Umbilical cord (tissue), 1 donor: ENCODE measurements at regions not wholly inside any gene's neighbourhood (a gene's known extent, or its start where the extent isn't known, plus 50 kb on each side); places are given as distances from the start of the nearest gene placed in this dataset.

ENCODE experiments used
- DNase-seq: peaks from one replicate; pipeline ENCODE4 v3.0.0-alpha.2; 2015; ENCODE audit warnings: low spot score

DNA sequence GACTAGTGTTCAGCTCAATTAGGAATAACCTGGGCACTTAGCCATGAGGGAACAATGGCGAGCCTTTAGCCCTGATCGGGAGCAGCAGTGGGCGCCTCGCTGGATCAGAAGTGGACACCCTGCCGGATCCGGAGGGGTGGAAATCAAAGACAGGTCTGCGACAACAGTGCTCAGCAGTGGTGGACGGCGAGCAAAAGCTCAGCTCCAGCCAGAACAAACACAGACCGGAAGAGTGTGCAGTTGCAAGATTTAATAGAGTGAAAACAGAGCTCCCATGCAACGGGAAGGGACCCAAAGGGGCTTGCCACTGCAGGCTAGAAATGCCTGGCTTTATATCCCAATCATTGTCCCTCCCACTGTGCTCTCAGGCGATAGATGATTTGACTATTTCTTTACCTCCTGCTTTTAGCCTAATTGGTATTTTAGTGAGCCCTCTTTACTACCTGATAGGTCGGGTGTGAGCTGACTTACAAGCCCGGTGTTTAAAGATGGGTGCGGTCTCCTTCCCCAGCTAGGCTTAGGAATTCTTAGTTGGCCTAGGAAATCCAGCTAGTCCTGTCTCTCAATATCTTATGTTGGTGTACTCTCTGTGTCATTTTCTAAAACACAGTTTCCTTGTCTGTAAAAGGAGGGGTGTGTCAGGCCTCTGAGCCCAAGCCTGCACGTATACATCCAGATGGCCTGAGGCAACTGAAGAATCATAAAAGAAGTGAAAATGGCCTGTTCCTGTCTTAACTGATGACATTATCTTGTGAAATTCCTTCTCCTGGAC, 1258.8 kb upstream of the TENM4 start:
- DNase-seq, result peak; percentile 33

DNA sequence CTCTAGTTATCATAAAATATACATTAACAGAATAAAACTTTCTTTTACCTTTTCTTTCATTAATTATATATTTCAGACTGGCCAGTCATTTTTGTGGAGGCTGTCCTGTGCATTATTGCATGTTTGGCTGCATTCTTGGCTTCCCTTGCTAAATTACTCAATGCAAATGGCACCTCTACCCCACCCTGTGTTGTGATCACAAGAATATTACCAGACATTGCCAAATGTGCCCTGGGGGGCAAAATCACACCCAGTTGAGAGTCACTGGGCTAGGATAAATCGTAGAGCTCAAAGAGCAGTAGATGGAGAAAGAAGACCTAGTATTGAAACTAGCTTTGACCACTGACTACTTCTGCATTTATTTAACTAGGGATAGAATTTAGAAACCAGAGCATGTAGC, 1257.8 kb upstream of the TENM4 start:
- no peak for DNase-seq

DNA sequence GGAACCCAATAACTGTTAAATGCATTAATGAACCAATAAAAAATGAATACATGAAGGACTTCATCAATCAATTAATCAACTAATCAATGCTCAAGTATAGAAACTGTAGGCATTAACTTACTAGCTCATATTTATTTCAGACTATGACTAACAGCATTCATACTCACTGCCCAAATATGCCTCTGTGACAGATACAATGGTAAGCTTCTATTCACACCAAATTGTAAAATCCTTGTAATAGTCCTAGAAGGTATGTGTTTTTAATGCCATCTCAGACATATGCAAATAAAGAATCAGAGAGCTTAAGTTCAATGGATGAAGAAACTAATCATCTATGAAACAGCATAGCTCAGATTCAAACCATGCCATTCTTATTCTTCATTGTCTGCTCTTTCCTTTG, 1253.6 kb upstream of the TENM4 start:
- no peak for DNase-seq

DNA sequence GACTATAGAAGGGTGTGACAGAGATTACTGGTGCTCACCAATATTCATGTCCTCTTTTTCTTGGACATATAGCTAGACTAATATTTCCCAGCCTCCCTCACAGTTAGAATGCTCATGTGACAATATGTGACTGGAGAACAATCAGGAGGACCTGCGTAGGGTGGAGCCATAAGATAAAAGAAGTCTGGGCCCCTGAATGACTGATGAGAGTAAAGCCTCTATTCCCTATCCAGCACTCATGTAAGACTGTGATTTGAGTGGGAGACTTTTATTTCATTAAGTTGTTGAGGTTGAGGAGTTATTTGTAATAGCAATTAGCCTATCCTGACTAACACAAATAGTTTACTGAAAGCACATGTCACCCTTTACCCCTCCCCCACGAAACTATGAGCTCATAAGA, 1247.1 kb upstream of the TENM4 start:
- DNase-seq, result no peak

DNA sequence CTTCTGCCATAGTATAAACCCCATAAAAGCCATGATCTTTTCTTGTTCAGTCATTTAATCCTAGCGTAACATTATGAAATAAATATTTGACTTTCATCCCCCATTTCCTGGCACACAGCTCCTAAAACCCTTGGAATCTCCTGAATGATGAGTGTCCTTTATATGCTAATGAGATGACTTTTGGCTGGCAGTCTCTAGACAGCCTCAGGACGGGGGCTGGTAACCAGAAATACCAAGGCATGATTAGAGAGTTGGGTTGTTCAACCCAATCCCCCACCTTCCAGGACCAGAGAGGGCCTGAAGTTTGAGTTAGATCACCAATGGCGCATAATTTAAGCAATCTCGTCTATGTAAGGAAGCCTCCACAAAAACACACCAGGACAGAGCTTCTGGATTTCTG, 1246.1 kb upstream of the TENM4 start:
- no peak for DNase-seq

DNA sequence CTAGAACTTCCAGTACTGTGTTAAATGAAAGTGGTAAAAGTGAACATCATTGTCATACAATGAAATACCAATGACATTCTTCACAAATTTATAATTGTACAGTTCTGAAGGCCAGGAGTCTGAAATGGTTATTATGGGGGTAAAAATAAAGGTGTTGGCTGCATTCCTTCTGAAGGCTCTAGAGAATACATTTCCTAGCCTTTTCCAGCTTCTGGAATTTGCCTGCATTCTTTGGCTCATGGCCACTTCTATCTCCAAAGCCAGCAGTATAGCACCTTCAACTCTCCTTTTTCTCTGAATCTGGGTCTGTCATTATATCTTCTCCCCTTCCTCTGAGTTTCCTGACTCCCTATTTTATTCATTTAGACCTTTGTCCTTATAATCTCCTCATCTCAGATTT, 1232.7 kb upstream of the TENM4 start:
- DNase-seq, result no peak

DNA sequence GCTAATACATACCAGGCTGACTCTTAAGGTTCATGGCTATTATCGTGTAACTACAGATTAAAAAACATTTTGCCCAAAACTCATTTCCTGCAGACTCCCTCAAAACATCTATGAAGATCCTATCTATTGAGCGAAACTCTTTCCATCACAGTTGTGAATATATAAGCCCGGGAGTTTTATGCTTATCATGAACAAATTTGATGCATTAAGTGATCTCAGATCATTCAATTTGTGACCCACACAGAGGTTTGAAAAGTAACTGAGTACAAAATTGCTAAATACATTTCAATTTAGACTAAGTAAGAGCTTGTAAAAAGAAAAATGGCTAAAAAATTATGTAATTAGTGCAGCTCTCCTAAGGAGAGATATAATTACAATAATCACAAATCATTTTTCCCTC, 1228.8 kb upstream of the TENM4 start:
- DNase-seq, result no peak

DNA sequence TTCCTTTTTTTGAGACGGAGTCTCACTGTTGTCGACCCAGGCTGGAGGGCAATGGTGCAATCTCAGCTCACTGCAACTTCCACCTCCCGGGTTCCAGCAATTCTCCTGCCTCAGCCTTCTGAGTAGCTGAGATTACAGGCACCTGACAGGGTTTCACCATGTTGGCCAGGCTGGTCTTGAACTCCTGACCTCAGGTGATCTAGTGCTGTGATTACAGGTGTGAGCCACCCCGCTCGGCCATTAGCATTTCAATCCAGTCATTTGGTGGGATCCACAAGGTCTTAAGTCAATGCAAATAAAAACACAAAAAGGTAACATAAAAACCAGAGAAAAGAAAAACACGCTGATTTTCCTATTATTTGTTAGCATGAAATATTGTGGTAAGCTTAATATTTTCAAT, 1227.2 kb upstream of the TENM4 start:
- DNase-seq, result no peak

DNA sequence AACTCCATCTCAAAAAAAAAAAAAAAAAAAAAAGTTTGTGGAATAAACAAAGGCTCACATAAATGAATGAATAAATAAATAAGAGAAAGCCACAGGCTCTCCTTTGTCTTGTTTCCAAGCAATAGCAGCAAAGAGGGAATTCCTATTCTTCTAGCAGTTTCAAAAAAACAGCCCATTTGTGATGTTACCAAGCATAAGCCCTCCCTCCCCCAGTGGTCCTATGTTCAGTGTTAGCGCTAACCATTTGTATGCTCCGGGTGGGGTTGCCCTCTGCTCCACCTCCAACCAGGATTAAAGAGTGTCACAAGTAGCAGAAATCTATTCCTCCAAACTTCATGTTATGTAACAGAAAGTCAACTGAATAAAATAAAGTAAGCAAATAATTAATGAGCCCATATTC, 1215.0 kb upstream of the TENM4 start:
- DNase-seq, result no peak

DNA sequence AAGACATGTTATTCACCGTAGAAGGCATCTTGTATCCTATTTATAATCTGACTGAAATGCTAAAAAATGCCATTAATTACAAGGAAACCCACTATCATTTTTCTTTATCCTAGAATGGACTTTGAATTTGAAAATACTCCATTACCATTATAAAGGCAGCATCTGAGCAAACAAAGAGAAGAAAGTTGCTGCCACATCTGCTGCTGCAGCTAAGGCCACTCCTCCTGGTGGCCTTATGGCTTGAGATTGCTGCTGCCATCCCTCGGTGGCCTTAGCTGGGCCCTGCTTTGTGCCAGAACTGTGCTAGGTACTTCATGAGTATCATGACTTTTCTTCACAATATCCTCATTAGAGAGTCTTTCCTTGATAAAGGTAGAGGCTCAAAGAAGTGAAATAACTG, 1210.1 kb upstream of the TENM4 start:
- DNase-seq, result no peak

DNA sequence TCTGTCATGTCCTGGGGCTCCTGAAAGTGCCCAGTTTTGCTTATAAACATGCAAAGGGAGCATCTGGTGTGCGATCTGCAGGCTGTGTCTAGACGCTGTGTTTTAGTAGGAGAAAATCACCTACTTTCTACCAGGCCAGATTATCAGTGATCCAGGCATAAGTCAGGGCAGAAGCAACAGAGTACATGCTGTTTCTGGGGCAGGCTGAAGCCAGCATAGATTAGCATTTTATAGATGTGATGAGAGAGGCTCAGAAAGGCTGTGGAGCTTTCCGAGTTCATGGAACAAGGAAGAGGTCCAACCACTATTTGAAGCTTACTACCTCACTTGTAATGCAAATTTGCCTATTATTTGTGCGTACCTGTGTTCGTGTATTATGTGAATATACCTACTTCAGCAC, 1208.4 kb upstream of the TENM4 start:
- DNase-seq, result peak; percentile 93

DNA sequence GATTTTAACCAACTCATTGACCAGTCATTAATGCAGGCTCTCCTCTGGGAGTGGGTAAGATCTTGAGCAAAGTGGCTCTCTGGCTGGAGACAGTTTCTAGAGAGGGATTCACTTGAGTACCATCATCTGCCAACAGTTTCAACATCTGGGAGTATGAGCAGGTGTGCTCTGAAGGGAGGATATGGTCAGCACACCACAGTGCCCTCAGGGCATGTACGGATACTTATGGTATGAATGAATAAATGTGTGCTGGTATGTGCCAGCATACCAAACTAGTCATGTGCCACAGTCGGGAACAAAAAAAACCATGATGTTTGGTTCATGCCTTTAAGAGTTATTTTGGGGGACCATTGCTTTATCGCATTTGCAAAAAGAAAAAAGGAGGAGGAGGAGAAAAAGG, 1197.5 kb upstream of the TENM4 start:
- no peak for DNase-seq

DNA sequence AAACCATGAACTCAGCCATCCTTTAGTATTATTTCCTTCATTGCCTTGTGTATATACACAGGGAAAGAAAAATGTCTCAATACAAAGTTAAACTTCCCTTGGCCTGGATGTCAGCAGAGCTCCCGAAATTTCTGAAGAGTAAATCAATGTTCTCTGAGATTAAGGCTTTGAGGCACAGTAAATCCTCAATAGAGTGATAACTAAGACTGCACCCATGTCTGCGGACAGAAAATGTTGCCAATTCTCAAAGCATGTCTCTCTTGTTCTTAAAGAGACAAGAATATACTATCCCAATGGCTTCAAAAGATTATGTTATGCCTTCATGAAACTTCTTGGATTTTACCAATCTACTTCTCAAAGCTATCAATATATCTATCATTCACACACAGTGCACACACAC, 1196.7 kb upstream of the TENM4 start:
- peak; percentile 93 for DNase-seq

DNA sequence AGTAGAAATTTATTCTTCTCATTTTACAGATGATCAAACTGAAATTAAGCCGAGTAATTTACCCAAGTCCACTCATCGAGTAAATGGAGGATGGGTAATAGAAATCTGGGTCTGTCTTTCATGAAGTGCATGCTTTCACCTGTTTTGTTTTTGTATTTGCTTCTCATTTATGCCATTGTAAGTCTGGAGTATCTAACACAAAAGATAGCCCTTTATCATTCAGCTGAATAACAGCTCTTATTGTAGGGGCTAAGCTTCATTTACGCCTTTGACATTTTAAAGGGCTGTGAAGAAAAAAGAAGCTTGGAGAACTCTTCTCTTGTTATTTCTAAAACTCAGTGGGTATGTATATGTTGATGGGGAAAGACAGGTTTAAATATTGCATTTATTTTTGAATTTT, 1196.2 kb upstream of the TENM4 start:
- DNase-seq, result no peak

DNA sequence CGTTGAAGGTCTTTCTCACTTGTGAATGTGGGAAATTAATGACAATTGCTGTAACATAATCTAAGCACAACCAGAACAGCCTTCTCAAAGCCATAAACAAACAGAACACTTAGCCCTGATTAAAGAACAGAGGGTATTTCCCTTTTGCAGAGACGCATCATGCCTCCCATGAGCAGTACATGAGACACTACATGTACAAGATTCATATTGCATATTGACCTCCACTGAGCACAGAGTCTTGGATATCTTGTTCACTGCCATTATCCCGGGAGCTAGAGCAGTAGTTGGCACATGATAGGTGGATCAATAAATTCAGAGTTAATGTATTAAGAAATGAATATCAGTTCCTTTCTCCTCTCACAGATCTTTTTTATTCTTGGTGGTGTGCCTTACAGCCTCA, 1194.3 kb upstream of the TENM4 start:
- no peak for DNase-seq

DNA sequence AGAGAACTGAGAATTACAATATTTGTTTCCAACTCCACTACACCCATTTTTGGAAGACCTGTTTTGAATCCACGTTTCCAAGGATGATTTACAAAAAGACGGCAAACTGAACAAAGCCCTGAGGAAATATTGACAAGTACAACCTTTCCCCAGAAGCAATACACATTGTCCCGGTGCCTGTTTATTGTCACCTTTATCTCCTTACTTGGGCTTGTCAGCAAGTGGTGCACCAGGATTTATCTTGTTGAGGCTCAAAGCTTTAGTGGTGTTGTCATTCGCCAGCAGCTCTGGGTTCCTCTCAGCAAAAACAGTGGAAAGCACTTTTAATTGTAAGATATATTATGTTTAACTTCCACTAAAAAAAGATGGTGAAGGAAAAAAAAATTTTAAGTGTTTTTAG, 1191.9 kb upstream of the TENM4 start:
- DNase-seq, result peak; percentile 78

DNA sequence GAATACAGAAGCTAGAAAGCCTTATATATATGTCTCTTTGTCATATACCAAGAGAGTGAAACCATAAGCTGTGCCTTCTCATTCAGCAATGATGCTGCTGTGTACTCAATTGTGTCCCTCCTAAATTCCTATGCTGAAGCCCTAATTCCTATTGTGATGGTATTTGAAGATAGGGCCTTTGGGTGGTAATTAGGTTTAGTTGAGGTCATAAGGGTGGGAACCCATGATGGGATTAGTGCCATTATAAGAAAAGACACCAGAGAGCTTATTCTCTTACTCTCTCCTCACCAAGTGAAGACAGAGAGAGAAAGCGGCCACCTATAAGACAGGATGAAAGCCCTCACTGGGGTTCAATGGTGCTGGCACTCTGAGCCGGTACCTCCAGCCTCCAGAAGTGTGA, 1191.3 kb upstream of the TENM4 start:
- DNase-seq, result no peak

DNA sequence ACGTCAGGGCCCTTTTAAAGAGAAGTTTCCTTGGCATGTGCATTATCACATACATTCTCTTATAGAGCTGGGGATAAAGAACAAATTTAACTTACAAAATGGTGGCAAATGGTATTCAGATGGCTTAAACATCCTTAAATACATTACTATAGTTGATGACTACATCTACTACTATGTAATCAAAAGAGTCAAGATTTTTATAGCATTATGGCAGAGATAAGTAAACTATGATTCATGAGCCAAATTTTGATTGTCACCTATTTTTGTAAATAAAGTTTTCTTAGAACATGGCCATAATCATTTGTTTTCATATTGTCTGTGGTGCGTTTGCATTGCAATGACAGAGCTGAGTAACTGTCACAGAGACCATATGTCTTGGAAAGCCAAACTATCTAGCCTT, 1188.6 kb upstream of the TENM4 start:
- no peak for DNase-seq

DNA sequence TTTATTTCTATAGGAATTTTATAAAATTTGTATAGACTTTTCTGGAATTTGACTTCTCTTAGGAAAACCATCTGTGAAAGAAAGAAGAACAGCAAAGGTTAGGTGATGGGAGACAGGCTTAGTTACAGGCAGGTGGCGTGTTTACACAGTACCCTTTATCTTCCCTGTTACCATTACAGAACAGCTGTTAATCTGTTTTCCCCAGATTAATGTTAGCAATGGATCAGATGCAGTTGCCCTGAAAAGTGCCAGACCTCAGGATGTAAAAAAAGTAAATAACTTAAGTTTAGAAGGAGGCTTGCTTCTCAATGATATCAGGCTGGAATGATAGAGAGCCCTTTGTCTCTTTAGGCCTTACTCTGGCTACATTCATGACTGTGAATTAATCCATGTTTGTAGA, 1186.5 kb upstream of the TENM4 start:
- no peak for DNase-seq

DNA sequence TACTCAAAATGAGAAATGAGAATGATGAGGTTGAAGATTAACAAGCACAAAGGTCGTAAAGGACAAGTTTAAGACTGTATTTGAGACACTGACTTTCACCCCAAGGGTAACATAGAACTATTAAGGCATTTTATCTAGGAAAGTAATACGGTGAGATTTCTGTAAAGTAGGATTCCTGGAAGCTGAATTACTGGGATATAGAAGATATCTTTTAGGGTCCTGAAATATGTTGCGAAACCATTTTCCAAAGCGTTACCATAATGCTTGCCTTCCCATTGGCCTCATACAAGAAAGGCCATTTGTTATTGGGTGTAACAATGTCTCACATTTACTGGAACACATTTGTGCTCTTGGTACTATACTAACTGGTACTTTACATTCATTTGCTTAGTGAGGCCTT, 1185.9 kb upstream of the TENM4 start:
- DNase-seq, result peak; percentile 91

DNA sequence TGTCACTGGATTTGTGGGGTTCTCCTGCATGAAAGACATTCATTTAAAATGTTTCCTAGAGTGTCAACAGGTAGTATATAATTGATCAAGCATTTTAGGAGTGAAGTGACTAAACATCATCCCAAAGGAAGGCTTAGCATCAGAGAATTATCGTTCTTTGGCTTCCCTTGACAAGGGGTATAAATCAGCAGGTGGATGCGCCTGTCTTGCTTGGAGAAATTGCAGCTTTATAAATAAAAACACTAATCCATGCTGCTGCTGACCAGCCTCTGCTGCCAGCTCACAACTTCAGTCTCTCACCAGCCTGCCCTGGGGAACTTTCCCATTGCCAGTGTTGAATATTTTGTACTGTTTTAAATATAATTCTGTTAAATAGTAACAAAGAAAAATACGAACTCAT, 1184.7 kb upstream of the TENM4 start:
- no peak for DNase-seq

DNA sequence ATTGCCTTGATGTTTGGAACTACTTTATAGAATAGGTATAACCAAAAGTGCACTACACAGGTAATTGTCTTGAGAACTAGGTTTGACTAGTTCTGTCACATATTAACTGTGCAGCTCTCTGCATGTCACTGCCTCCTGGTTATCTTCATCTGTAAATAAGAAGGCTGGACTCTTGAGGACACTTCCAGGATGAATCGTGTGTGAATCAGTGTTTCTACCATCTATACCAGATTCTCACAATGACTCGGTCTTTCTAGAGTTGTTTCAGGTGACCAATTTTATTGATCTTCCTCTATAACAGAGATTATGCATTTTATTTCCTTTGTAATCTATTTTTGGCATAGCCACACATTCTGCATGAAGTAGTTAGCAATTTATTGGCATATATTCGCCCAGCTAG, 1181.0 kb upstream of the TENM4 start:
- no peak for DNase-seq

DNA sequence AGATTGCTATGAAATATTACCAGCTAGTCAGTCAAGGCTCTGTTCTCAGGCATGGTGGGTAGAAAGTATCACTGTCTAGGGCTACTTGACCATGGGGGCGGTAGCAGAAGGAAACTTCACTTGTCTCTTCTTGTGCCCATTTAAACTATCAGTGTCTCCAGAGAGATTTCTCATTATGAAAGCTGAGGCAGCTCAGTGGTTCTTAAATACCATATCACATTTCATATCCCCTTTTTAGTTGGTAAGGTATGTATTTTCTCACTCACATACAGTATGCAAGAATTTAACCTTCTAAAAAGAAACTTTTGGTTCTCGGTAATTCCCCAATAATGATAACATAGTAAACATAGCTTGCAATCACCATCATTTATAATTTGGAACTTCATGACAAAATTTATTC, 1180.0 kb upstream of the TENM4 start:
- DNase-seq, result no peak

DNA sequence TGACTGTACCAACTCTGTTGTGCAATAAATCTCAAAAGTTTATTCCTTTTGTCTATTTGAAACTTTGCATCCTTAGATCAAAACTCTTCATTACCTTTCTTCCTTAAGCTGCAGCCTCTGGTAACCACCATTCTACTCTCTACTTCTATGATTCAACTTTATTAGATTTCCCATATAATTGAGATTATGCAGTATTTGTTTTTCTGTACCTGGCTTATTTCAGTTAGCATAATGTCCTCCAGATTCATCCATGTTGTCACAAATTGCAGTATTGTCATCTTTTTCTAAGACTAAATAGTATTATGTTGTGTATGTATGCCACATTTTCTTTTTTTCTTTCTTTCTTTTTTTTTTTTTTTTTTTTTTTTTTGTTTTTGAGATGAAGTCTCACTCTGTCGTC, 1176.3 kb upstream of the TENM4 start:
- DNase-seq, result no peak
